ENCODE measurements at regions not wholly inside any gene's neighbourhood (a gene's known extent, or its start where the extent isn't known, plus 50 kb on each side); places are given as distances from the start of the nearest gene placed in this dataset.

GRCh38 chr13:105282406-105283285 is 1252.8 kb downstream of the EFNB2 start:
- H3K4me3 ChIP-seq, result no peak overlapping the region
- ATAC-seq (no peak), DNase-seq (no peak)
- no peaks in the 10 kb centered on the region for H3K9me3 ChIP-seq
- no peaks in the 10 kb centered on the region for H3K4me1 ChIP-seq
- TF ChIP-seq CTCF (IDR thresholded peaks at IDR 0.05), result no peak
- TF ChIP-seq POLR2A (IDR thresholded peaks at IDR 0.05), result no peak
- WGBS (ENCODE audit: insufficient coverage, low coverage, low lambda C conversion rate, missing lambda C conversion rate), result 49% methylated on average over 13 of the region's 14 CpGs
- no peak overlapping the region for H3K27ac ChIP-seq
- H3K36me3 ChIP-seq, result no peaks in the 10 kb centered on the region
- intact Hi-C loops (cut with DNase I), result no loop called here
- no peaks in the 10 kb centered on the region for H3K27me3 ChIP-seq

GRCh38 chr13:105278943-105279381 is 1256.5 kb downstream of the EFNB2 start:
- ATAC-seq (no peak), DNase-seq (no peak)
- Histone ChIP-seq H3K4me1 (no peaks in the 10 kb centered on the region), H3K36me3 (no peaks in the 10 kb centered on the region), H3K27me3 (no peaks in the 10 kb centered on the region), H3K27ac (no peak overlapping the region), H3K9me3 (no peaks in the 10 kb centered on the region), H3K4me3 (no peak overlapping the region)
- intact Hi-C loops (cut with DNase I), result no loop called here
- no peak for TF ChIP-seq POLR2A (IDR thresholded peaks at IDR 0.05)
- TF ChIP-seq CTCF (IDR thresholded peaks at IDR 0.05), result no peak
- WGBS (ENCODE audit: insufficient coverage, low coverage, low lambda C conversion rate, missing lambda C conversion rate), result no CpG with 5 or more reads among the region's 4 CpGs

GRCh38 chr13:105276571-105276970 is 1258.9 kb downstream of the EFNB2 start:
- Histone ChIP-seq H3K36me3 (no peaks in the 10 kb centered on the region), H3K4me3 (no peak overlapping the region), H3K27ac (no peak overlapping the region), H3K27me3 (no peaks in the 10 kb centered on the region), H3K4me1 (no peaks in the 10 kb centered on the region), H3K9me3 (no peaks in the 10 kb centered on the region)
- TF ChIP-seq POLR2A (IDR thresholded peaks at IDR 0.05) (no peak), CTCF (IDR thresholded peaks at IDR 0.05) (no peak)
- ATAC-seq, result no peak
- intact Hi-C loops (cut with DNase I), result no loop called here
- no peak for DNase-seq
- 69% methylated on average over 3 of the region's 3 CpGs for WGBS (ENCODE audit: insufficient coverage, low coverage, low lambda C conversion rate, missing lambda C conversion rate)

- no peak overlapping the region for H3K4me3 ChIP-seq
- no peak overlapping the region for H3K27ac ChIP-seq
- no peaks in the 10 kb centered on the region for H3K36me3 ChIP-seq
- H3K9me3 ChIP-seq, result no peaks in the 10 kb centered on the region
- no peak for DNase-seq
- WGBS (ENCODE audit: insufficient coverage, low coverage, low lambda C conversion rate, missing lambda C conversion rate), result 92% methylated on average over 2 of the region's 6 CpGs
- no peak for TF ChIP-seq POLR2A (IDR thresholded peaks at IDR 0.05)
- TF ChIP-seq CTCF (IDR thresholded peaks at IDR 0.05), result no peak
- H3K27me3 ChIP-seq, result no peaks in the 10 kb centered on the region
- intact Hi-C loops (cut with DNase I), result no loop called here
- no peaks in the 10 kb centered on the region for H3K4me1 ChIP-seq
- ATAC-seq, result peak in 1 of 4 donors; percentile 41
Measured at GRCh38 chr13:105273665-105274222, 1261.7 kb downstream of the EFNB2 start.

Measured in right lobe of liver (tissue), 6 donors.